HG03139 (cell line): ENCODE measurements at regions not wholly inside any gene's neighbourhood (a gene's known extent, or its start where the extent isn't known, plus 50 kb on each side); places are given as distances from the start of the nearest gene placed in this dataset.
"Not testable (repeated sequence)": the region's sequence is repeated elsewhere in the genome, so short reads cannot be mapped to it uniquely, and the experiment has no call there.

Source experiments
- ATAC-seq: cut with Tn5 transposase; IDR thresholded peaks from one replicate; pipeline ENCODE4 v1.9.1; 2021; ENCODE audit not compliant: unreplicated experiment

- ATAC-seq: no peak
These were observed 213.2 kb upstream of the NT5E start for GRCh38 chr6:85236636-85237035.

GRCh38 chr6:85227345-85227744 lies 222.5 kb upstream of the NT5E start:
- not testable (repeated sequence) for ATAC-seq

GRCh38 chr6:85212794-85213193 lies 237.1 kb upstream of the NT5E start:
- ATAC-seq: not testable (repeated sequence)

GRCh38 chr6:85195243-85195642 lies 254.6 kb upstream of the NT5E start:
- no peak for ATAC-seq

- ATAC-seq: no peak
These were observed 256.5 kb upstream of the NT5E start for GRCh38 chr6:85193339-85193738.

- no peak for ATAC-seq
These were observed 257.3 kb upstream of the NT5E start for GRCh38 chr6:85192596-85192995.

- no peak for ATAC-seq
These were observed 257.7 kb upstream of the NT5E start for GRCh38 chr6:85192186-85192585.

- no peak for ATAC-seq
These were observed 258.2 kb upstream of the NT5E start for GRCh38 chr6:85191656-85192055.

- no peak for ATAC-seq
These were observed 263.2 kb upstream of the NT5E start for GRCh38 chr6:85186546-85187175.

- ATAC-seq: no peak
These were observed 263.9 kb upstream of the NT5E start for GRCh38 chr6:85185977-85186376.

GRCh38 chr6:85183841-85184240 lies 266.0 kb upstream of the NT5E start:
- no peak for ATAC-seq

- no peak for ATAC-seq
These were observed 277.2 kb upstream of the NT5E start for GRCh38 chr6:85172705-85173104.

GRCh38 chr6:85172161-85172560 lies 277.7 kb upstream of the NT5E start:
- ATAC-seq: no peak

- no peak for ATAC-seq
These were observed 280.7 kb upstream of the NT5E start for GRCh38 chr6:85169189-85169588.

- no peak for ATAC-seq
These were observed 281.7 kb upstream of the NT5E start for GRCh38 chr6:85168146-85168545.

- ATAC-seq: no peak
These were observed 283.7 kb upstream of the NT5E start for GRCh38 chr6:85166114-85166741.

- ATAC-seq: no peak
These were observed 286.5 kb upstream of the NT5E start for GRCh38 chr6:85163156-85164080.

GRCh38 chr6:85157311-85157710 lies 292.6 kb upstream of the NT5E start:
- no peak for ATAC-seq

- no peak for ATAC-seq
These were observed 306.2 kb upstream of the NT5E start for GRCh38 chr6:85143676-85144075.

GRCh38 chr6:85137865-85138264 lies 312.0 kb upstream of the NT5E start:
- ATAC-seq: no peak

GRCh38 chr6:85136310-85136709 lies 313.6 kb upstream of the NT5E start:
- no peak for ATAC-seq
